ENCODE measurements at regions not wholly inside any gene's neighbourhood (a gene's known extent, or its start where the extent isn't known, plus 50 kb on each side); places are given as distances from the start of the nearest gene placed in this dataset.

DNA sequence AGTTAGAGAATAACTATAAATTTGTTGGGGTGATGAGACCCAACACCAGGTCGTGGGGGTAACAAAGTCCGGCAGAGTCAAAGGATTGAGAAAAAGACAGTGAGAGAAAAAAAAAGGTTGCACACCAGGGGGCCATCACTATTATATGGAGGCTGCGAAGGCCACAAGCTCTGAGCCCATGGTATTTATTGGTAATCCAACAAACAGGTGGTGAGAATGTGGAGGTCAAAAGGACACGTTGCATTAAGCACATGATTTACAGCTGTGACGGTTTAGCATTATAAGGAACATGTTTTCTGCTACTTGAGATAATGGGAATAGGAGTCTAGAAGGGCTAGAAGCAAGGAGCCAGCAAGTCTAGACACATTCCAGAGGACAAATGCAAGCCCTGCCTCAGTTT lies 2202.2 kb upstream of the C9orf72 start:
- H3K27me3 ChIP-seq (ENCODE audit: control insufficient read depth, low read length) = no peaks in the 10 kb centered on the region
- no peaks in the 10 kb centered on the region for H3K9me2 ChIP-seq (replicated peaks; ENCODE audit: control insufficient read depth, low read length)
- no peaks in the 10 kb centered on the region for H3K9me3 ChIP-seq (ENCODE audit: control insufficient read depth, insufficient read depth, low read length)
- H3K27ac ChIP-seq (ENCODE audit: low read depth, low read length) = no peak overlapping the region
- H3K36me3 ChIP-seq (ENCODE audit: control insufficient read depth, low read length) = no peaks in the 10 kb centered on the region
- no peaks in the 10 kb centered on the region for H3K4me1 ChIP-seq (ENCODE audit: control insufficient read depth, low read length)
- no peak overlapping the region for H3K4me3 ChIP-seq (ENCODE audit: low read length)
- no peaks in the 10 kb centered on the region for H4K20me1 ChIP-seq (ENCODE audit: control insufficient read depth, insufficient read depth, low read depth, low read length)
- H3K4me2 ChIP-seq (ENCODE audit: low read length) = no peak overlapping the region
- no peak for TF ChIP-seq EZH2phosphoT487 (IDR thresholded peaks at IDR 0.05; ENCODE audit: borderline replicate concordance, low read length)
- TF ChIP-seq, protein P1, sequence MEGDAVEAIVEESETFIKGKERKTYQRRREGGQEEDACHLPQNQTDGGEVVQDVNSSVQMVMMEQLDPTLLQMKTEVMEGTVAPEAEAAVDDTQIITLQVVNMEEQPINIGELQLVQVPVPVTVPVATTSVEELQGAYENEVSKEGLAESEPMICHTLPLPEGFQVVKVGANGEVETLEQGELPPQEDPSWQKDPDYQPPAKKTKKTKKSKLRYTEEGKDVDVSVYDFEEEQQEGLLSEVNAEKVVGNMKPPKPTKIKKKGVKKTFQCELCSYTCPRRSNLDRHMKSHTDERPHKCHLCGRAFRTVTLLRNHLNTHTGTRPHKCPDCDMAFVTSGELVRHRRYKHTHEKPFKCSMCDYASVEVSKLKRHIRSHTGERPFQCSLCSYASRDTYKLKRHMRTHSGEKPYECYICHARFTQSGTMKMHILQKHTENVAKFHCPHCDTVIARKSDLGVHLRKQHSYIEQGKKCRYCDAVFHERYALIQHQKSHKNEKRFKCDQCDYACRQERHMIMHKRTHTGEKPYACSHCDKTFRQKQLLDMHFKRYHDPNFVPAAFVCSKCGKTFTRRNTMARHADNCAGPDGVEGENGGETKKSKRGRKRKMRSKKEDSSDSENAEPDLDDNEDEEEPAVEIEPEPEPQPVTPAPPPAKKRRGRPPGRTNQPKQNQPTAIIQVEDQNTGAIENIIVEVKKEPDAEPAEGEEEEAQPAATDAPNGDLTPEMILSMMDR (IDR thresholded peaks at IDR 0.05; ENCODE audit: low read depth, low read length, poor library complexity, severe bottlenecking) = no peak
- no peaks in the 10 kb centered on the region for H3F3A ChIP-seq (ENCODE audit: control insufficient read depth, insufficient read depth)
- H3K79me2 ChIP-seq (ENCODE audit: control insufficient read depth, low read length) = no peaks in the 10 kb centered on the region

DNA sequence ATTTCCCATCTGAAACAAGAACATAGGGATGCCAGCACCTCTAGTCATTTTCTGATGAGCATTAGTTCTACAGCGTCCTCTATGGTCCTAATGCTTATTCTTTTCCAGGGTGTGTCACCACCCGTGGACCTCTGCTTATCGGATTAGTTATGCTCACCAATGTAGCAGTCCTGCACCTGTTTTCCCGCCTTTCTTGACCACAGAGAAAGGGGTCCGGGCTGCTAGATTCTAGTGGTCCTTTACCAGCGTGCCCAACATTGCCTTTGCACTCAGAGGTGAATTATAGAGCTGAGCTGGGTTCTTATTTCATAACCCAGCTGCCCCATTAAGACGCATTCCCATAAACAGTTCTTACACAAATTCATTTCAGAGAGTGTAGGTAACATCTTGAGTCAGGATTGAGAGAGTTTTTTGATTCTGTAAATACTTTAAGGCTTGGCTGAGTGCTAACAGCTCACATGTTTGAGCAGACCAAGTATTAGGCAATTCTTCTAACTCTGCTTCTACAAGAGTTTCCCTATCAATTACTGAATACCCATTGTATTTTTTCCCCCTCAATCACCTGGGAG lies 2205.1 kb upstream of the C9orf72 start:
- Histone ChIP-seq H3K9me3 (ENCODE audit: control insufficient read depth, insufficient read depth, low read length) (no peaks in the 10 kb centered on the region), H3K27ac (ENCODE audit: low read depth, low read length) (no peak overlapping the region), H3K79me2 (ENCODE audit: control insufficient read depth, low read length) (no peaks in the 10 kb centered on the region), H3K9me2 (replicated peaks; ENCODE audit: control insufficient read depth, low read length) (no peaks in the 10 kb centered on the region), H3K4me1 (ENCODE audit: control insufficient read depth, low read length) (no peaks in the 10 kb centered on the region), H3K4me2 (ENCODE audit: low read length) (no peak overlapping the region), H4K20me1 (ENCODE audit: control insufficient read depth, insufficient read depth, low read depth, low read length) (no peaks in the 10 kb centered on the region), H3K4me3 (ENCODE audit: low read length) (no peak overlapping the region), H3K36me3 (ENCODE audit: control insufficient read depth, low read length) (no peaks in the 10 kb centered on the region), H3K27me3 (ENCODE audit: control insufficient read depth, low read length) (no peaks in the 10 kb centered on the region), H3F3A (ENCODE audit: control insufficient read depth, insufficient read depth) (no peaks in the 10 kb centered on the region)
- TF ChIP-seq, protein P1 (IDR thresholded peaks at IDR 0.05; ENCODE audit: low read depth, low read length, poor library complexity, severe bottlenecking) = no peak
- TF ChIP-seq EZH2phosphoT487 (IDR thresholded peaks at IDR 0.05; ENCODE audit: borderline replicate concordance, low read length) = no peak

DNA sequence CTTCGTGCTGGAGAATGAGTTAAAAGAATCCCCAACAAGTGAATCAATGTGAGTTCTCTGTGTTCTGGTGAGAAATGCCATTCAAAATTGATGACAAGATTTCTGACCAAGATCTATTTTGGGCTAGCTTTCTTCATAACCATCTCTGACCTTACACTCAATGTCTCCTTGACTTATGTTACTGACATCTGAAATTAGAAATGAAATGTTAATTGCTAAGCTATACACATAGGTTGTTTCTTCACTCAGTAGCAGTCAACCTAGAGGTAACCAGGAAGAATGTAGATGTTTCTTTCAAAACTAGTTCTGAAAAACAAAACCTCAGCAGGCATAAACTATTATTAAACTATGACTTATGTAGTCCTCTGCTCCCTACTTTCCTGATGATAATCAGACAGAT lies 2220.7 kb upstream of the C9orf72 start:
- Histone ChIP-seq H3K36me3 (ENCODE audit: control insufficient read depth, low read length) (no peaks in the 10 kb centered on the region), H3K79me2 (ENCODE audit: control insufficient read depth, low read length) (no peaks in the 10 kb centered on the region), H3K4me3 (ENCODE audit: low read length) (no peak overlapping the region), H3K27me3 (ENCODE audit: control insufficient read depth, low read length) (no peaks in the 10 kb centered on the region), H4K20me1 (ENCODE audit: control insufficient read depth, insufficient read depth, low read depth, low read length) (no peaks in the 10 kb centered on the region), H3K4me1 (ENCODE audit: control insufficient read depth, low read length) (no peaks in the 10 kb centered on the region), H3K4me2 (ENCODE audit: low read length) (no peak overlapping the region), H3F3A (ENCODE audit: control insufficient read depth, insufficient read depth) (no peaks in the 10 kb centered on the region), H3K9me2 (replicated peaks; ENCODE audit: control insufficient read depth, low read length) (no peaks in the 10 kb centered on the region), H3K27ac (ENCODE audit: low read depth, low read length) (no peak overlapping the region), H3K9me3 (ENCODE audit: control insufficient read depth, insufficient read depth, low read length) (no peaks in the 10 kb centered on the region)
- TF ChIP-seq EZH2phosphoT487 (IDR thresholded peaks at IDR 0.05; ENCODE audit: borderline replicate concordance, low read length) = no peak
- TF ChIP-seq, protein P1 (IDR thresholded peaks at IDR 0.05; ENCODE audit: low read depth, low read length, poor library complexity, severe bottlenecking) = no peak

Measured in DOHH2 (cell line).